Esophagus squamous epithelium (tissue), 4 donors: ENCODE measurements at regions not wholly inside any gene's neighbourhood (a gene's known extent, or its start where the extent isn't known, plus 50 kb on each side); places are given as distances from the start of the nearest gene placed in this dataset.

ENCODE experiments used
- CTCF ChIP-seq, 6 experiments: fragments of 450-650 bp in 4 of 6; fragments of 200-600 bp in 2 of 6; sonication (generic) in 2 of 6; IDR thresholded peaks; one replicate each; pipeline ENCODE4 v1.5.1; 2016 to 2019; ENCODE audit warnings: antibody characterized with exemption in 6 of 6, mild to moderate bottlenecking in 4 of 6, moderate library complexity in 4 of 6
- POLR2A ChIP-seq, 4 donors: fragments of 450-650 bp; IDR thresholded peaks; one replicate each; pipeline ENCODE4 v1.6.1; 2017; ENCODE audit warnings: antibody characterized with exemption in 4 of 4, mild to moderate bottlenecking in 4 of 4, moderate library complexity in 3 of 4

GRCh38 chr10:113345826-113346624 lies 206.8 kb upstream of the HABP2 start:
- TF ChIP-seq CTCF (IDR thresholded peaks at IDR 0.05): no peak
- no peak for TF ChIP-seq POLR2A (IDR thresholded peaks at IDR 0.05)
